ENCODE measurements at regions not wholly inside any gene's neighbourhood (a gene's known extent, or its start where the extent isn't known, plus 50 kb on each side); places are given as distances from the start of the nearest gene placed in this dataset.

DNA sequence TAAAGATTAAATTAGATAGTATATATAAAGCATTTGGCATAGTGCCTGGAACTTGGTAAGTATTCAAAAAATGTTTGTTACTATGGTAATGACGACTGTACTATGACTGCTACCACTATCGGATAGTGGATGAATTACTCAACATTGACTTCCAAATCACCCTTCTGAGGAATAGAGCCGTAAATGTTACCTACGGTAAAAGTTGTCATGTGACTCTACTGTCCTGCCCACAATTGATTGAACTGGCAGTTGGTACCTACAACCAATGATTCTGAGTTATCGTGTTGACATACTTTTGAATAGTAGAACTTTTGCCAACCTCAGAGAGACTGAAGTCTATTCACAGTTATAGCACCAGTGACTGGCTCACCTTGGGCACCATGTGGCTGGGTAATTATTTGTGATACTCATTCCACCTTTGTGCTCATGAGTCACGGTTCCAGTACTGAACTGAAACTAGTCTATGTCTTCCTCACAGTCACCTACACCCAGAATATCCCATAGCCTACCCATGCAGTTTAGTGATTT is 185.5 kb upstream of the PITX2 start:
- TF ChIP-seq LARP7 (IDR thresholded peaks at IDR 0.05) (no peak), POLR2AphosphoS2 (IDR thresholded peaks at IDR 0.05; ENCODE audit: low read depth, low read length) (no peak), CEBPZ (IDR thresholded peaks at IDR 0.05; ENCODE audit: low read depth, low read length) (no peak), CTCF (IDR thresholded peaks at IDR 0.05 in 2 of 3, conservative IDR thresholded peaks at IDR 0.05 in 1 of 3; ENCODE audit: control insufficient read depth in 2 of 3, extremely low read depth in 1 of 3, insufficient read depth in 1 of 3, low read depth in 3 of 3, low read length in 3 of 3) (no peak), PKNOX1 (IDR thresholded peaks at IDR 0.05) (no peak), SMAD5 (IDR thresholded peaks at IDR 0.05; ENCODE audit: low read depth) (no peak)
- TF ChIP-seq, protein P1, sequence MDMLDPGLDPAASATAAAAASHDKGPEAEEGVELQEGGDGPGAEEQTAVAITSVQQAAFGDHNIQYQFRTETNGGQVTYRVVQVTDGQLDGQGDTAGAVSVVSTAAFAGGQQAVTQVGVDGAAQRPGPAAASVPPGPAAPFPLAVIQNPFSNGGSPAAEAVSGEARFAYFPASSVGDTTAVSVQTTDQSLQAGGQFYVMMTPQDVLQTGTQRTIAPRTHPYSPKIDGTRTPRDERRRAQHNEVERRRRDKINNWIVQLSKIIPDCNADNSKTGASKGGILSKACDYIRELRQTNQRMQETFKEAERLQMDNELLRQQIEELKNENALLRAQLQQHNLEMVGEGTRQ (IDR thresholded peaks at IDR 0.05; ENCODE audit: borderline replicate concordance, low read depth, low read length), result no peak
